ENCODE measurements at regions not wholly inside any gene's neighbourhood (a gene's known extent, or its start where the extent isn't known, plus 50 kb on each side); places are given as distances from the start of the nearest gene placed in this dataset.

DNA sequence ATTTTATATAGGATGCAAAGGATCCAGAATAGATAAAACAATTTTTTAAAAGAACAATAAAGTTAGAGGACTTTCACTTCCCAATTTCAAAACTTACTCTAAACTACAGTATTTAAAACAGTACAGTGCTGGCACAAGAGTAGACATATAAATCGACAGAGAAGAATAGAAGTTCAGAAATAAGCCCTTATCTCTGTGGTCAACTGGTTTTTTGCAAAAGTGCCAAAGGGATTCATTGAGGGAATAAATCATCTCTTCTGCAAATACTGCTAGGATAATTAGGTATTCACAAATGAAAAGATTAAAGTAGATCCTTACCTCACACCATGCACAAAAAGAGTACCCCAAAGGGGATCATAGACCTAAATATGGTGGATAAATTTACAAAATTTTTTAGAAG lies 431.0 kb upstream of the HTR2A start:
- no peak for DNase-seq

DNA sequence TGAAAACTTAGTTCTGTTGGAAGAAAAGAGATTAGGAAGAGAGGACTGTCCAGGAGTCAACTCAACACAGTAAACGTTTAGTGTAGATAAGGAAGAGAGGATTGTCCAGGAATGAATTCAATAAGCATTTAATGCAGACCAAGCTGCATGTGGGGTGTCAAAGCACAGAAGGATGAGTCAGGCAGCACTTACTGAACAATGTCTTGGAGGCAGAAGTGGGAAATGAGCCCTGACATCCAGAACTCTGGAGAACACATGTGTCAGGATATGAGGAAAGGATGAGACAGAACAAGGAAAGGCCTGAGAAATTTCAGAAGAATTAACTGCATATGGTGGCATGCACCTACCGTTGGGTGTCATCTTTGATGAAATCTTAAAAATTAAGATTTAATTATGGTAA lies 429.2 kb upstream of the HTR2A start:
- no peak for DNase-seq

DNA sequence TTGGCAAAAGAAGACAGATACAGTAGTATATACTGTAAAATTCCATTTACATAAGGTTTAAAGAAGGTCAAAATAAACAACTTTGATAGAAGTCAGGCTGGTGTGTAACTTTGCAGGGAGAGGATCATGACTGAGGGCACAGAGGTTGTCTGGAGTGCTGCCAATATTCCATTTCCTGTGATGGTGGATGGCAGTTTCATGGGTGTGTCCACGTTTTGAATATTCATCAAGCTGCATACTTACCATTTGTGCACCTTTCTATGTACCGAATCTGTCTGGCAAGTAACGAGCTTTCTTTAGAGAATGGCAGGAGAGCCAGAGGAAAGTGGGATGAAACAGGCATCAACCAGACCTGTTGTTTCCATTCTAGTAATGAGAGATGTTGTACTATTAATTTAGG lies 420.5 kb upstream of the HTR2A start:
- no peak for DNase-seq

DNA sequence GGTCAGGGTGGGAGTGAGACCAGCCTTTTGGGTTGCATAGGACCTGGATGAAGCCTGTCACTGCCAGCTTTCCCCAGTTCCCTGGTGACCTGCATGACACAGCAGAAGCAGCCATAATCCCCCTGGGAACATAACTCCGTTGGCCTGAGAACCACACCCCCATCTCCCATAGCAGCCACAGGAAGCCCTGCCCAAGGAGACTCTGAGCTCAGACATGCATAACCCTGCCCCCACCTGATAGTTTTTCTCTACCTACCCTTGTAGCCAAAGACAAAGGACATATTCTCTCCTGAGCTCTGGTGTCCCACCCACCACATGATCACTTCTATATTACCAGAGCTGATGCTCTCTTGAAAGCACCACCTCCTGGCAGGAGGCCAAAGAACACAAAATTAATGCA lies 413.5 kb upstream of the HTR2A start:
- no peak for DNase-seq

DNA sequence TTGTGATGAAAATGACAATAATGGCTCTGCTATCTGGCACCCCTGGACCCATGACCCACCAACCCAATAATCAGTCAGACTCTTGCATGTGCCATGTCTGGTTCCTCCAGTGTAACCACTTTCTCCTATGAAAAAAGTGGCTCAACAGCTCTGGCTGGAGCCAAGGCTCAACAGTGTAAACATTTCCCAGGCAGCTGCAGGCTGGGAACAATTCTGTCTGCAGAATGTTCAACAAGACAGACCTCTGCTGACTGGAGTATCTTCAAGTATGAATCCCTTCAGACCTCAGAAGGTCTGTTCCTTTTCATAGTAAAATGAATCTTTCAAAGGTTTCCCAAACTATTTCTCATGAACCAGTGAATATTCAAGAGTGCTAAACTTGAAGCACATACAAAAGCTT lies 410.1 kb upstream of the HTR2A start:
- no peak for DNase-seq

DNA sequence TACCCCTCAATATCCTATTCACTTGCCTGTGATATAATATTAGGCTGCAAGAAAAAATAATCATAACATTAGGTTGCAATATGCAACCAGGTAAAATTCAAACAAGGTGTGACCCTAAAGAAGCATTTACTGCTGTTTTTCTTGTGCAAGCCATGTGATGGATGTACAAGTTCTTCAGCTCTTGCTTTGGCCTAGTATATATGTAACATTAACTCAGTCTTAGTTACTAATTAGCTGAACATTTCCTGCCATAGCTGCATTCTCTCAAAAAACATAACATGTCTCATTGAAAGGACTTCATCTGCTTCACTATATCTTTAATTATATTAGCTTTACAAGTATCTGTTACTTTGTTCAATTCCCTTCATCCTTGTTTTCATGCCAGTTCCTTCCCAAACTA lies 406.8 kb upstream of the HTR2A start:
- no peak for DNase-seq

DNA sequence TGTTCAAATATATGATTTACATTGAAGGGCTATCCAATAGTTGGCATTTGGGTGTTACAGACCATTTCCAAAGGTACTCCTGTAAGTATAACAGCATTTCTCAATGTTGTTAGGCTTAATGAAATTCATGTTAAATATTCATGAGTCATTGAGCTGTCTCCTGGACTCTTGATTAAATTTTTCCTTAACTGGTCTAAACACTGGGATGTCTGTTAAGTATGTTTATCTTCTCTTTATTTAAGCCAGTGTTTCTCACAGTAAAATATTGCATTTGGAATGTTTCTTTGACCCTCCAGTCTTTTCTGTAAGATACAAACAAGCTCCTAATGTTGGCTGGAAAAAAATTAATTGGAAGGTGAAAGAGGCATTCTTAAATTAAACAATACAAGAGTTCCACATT lies 402.5 kb upstream of the HTR2A start:
- DNase-seq, result no peak

DNA sequence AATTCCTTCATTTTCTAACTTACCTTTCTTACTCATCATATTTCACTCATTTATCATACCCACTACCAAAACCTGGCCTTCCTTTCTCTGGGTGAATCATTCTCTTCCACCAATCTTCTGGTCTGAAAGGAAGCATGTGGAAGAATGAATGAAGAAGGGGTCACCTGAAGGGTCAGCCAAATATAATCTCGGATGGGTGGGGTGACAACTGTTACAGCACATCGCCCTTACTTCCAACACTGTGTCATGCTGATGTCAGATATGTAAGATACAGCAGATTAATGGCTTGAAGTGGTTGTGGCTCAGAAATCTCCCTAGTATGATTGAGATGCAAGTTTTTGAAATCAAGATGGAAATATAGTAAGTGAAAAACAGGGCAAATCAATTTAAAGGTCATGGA lies 401.7 kb upstream of the HTR2A start:
- DNase-seq, result no peak

DNA sequence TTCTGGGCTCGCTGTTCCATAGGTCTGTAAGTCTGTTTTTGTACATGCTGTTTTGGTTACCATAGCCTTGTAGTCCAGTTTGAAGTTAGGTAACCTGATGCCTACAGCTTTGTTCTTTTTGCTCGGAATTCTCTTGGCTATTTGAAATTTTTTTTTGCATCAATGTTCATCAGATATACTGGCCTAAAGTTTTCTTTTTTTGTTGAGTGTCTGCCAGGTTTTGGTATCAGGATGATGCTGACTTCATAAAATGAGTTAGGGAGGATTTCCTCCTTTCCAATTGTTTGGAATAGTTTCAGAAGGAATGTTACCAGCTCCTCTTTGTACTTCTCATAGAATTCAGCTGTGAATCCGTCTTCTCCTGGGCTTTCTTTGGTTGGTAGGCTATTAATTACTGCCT lies 397.8 kb upstream of the HTR2A start:
- no peak for DNase-seq

DNA sequence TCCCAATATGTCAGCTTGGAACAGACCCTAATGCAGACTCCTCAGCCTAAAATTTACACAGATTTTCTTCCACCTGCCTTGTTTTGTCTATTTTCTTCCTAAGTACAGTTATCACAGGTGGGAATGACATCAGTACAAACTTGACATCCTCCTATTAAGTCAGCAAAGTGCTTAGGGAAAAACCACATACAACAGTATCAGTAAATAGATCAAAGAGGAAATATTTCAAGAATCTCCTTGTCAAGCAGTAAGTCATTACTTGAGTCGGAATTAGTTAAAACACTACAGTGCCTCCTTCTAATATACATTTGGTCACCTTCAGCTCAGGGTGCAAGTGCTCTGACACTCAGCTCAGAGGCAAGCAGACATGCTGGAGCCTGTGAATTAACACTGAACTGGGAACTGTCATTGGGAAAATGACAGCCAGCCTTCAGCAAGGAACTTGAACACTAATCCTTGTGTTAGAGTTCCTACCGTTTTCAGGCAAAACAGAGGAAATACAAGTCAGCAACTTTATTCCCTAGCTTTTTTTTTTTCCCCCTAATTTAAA lies 394.3 kb upstream of the HTR2A start:
- DNase-seq, result no peak

DNA sequence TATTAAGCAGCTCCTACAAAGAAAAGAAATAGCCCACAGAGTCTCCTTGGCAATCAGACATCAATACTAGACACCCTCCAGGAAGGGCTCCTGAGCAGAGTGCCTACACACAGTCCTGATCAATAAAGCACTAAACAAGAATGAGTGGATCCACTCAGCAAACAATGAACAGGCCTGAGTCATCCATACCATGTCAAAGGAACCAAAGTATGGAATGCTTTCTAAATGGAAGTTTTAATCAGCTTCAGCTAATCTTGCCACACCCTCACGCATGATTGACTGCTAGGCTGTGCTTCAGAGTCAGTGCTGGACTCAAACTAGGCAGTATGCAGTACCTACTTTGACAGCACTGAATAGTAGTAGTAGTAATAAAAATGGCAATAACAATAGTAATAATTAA lies 392.7 kb upstream of the HTR2A start:
- no peak for DNase-seq

DNA sequence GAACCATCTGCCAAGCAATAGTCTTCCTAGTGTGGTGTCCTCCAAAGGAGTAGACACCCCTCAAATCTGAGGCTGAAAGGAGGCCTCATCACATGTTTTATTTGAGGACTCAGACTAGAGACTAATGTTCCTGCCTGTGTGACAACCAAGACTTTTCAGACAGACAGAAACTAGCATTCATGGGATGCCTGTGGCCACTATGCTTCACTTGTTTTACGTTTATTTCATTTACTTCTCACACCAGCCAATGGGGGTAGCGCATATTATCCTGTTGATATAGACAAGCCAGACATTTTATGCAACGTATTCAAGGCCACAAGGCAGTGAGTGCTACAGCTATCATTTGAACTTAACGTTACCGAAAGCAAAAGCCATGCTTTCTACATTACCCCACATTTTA lies 391.7 kb upstream of the HTR2A start:
- DNase-seq, result no peak

DNA sequence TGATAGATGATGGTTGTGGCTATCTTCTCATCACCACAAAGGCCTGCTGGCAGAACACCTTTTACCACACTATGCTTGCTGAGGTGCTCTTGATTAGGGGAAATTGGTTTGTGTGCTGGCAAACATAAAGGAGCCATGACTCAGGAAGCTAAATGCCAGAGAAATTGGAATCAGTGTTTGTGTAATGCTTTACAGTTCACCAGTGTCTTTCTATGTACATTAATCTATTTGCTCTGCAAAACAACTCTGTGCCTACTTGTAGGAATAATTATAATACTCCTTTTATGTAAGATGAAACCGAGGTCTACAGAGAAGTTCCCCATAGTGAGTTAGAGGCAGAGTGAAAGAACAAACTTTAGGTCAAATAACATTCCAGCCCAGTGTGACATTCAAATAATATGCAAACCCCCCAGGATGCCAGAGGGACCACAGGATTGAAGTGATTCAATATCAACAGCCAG lies 390.5 kb upstream of the HTR2A start:
- DNase-seq, result no peak

DNA sequence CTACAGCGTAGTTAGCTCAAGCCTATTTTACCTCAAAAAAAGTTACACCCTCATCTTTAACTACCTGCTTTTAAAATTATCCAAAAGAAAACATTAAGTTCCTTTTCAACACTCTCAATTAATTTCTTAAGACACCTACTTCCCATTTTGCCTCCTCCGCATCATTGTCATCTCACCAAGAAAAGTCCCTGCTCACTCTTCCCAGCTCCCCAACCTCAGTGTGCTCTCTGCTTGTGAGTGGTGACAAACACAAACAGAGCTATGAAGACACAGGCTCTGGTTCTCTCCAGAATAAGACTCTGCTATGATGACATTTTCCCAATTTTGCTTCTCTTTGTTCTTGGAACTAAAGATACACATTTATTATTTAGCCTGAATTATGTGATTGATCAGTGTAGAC lies 385.1 kb upstream of the HTR2A start:
- no peak for DNase-seq

DNA sequence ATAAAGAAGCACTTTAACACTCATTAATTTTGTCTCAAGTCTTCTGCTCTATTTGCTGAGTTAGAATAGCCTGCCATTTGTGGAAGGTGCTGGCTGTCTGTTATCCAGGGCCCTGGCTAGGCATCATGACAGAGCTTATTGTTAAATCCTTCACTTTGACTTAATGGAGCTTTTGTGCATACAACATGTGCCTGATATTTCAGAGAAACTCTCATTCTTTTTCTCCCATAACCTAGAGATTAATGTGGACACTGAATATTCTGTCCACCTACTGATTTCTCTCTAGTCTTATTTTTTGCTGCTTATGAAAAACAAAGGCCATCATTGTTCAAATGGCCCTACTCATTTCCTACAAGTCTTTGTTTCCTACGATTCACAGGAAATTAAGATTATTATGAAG lies 383.1 kb upstream of the HTR2A start:
- no peak for DNase-seq

DNA sequence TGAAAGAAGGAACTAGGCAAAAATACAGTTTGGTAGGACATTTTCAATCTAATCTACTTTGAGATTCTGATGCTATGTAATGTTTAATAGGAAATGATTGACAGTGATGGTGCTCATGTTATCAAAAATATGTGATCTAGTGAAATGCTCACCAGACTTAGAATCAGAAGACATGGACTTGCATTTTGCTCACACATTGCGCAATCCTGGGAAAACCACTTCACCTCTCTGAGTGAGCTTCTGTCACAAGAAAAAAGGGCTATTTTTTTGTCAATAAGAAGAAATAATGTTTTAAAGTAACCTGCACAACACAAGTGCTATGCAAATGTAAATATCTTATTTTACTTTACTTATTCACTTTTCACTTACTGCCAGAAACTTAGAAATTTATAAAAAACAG lies 380.9 kb upstream of the HTR2A start:
- DNase-seq, result no peak

DNA sequence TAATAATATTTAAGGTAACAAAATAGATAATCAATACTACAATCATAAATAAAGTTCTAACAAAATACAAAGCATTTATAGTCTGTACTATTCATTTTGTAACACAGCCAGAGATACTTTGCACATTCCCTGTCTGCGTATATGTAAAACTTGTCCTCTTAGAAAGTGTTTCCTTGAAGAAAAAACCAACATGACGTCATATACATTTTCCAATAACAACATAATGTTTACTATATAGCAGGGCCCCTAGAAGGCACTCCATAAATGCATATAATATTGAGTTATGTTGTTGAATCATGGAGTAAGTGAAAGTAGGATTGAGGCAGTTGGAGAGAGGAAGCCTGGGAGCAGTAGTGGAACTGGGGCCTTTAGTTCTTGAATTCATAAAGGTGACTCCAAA lies 371.4 kb upstream of the HTR2A start:
- no peak for DNase-seq

DNA sequence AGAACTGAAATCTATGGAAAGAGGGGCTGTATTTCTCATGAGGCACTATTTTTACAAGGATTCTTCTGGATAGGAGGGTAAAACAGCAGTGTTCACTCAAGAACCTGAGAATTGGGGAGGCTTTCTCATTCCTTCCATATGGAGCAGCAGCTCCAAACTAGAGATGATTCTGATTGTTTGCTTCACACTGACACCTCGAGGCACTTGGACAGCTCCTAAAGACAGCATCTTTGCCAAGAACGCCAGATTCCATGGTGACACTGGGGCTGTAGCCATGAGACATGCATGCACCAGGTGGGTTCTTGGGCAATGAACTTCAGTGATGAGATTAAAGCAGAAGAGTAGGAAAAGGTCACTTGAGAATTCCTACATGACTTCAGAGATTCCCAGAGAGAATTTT lies 361.5 kb upstream of the HTR2A start:
- DNase-seq, result no peak

DNA sequence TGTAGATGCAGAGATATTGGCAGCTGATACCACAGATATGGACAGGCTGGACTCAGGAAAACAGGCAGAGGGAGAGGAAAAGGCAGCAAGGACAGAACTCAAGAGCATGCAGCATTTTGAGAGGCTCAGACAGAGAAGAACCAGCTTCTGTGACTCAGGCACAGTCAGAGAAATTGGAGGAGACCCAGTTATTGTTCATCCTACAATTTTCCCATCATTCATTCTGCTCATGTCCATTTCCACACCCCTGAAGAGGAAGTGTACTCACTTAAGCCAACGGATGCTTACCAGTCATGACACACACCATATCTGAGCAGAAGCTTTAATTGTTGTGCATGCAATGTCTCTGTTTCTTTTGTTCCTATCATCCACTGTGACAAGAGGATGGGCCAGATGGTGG lies 359.8 kb upstream of the HTR2A start:
- no peak for DNase-seq

DNA sequence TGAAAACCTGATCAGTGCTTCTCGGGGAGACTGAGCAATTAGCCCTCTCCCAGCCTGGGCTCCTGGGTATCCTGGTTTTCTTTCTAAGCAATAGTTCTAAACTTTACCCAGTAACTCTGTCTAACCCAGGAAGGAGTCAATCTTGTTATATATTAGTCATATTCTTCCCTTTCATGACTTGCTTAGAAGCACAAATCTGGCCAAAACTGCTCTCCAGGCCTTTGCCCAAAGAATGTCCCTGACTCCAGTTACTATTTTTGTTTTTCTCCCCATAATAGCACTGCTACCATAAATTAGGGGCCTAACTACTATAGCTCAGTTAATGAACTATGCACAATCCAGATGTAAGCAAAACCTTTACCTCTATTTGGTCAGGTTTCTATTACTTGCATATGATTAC lies 355.8 kb upstream of the HTR2A start:
- DNase-seq, result no peak

DNA sequence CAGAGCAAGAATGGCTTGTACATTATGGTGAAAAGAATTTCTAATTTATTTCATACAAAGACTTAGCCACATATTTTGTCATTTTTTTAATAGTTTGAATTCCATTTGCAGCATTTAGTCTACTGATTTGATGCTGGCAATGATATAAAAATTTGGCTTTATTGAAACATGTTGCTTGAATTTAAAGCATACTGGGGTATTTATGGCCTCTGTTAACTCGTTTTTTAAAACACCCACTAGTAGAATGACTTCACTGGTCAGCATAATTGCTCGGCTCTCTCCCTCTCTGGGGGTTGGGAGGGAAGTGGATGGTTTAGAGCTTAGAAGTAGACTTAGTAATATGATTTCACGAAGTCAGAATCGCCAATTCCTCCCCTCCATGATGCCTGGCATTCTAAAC lies 354.9 kb upstream of the HTR2A start:
- no peak for DNase-seq

DNA sequence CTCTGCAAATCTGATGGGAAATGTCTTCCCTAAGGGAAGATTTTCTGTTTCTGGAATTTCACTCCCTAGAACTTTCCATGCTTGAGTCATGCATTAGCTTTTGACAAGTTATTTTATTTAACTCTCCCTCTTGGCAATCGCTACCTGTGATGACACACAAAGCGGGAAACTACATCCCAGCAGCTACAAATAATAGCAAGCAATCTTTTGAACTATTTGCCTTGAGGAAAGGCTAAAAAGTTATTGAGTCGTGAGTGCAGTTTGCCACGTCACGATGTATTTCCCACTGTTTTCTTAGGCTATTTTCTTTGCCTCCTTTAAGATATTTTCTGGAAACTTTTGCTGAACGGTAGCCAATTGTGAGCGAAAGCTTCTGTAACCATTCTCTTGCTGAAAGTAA lies 353.3 kb upstream of the HTR2A start:
- no peak for DNase-seq

DNA sequence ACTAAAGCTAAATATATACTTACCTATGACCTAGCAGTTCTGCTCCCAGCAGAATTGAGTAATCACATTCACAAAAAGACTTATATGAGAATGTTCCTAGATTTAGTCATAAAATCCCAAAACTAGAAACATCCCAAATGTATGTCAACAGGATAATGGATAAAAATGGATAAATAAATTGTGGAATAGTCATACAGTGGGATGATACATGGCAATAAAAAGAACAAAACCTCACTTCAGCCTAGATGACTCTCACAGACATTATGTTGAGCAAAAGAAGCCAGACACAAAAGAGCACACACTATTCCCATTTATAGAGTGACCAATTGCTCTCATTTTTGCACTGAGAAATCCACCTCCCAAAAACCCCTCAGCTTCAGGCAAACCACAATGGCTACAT lies 352.4 kb upstream of the HTR2A start:
- no peak for DNase-seq

DNA sequence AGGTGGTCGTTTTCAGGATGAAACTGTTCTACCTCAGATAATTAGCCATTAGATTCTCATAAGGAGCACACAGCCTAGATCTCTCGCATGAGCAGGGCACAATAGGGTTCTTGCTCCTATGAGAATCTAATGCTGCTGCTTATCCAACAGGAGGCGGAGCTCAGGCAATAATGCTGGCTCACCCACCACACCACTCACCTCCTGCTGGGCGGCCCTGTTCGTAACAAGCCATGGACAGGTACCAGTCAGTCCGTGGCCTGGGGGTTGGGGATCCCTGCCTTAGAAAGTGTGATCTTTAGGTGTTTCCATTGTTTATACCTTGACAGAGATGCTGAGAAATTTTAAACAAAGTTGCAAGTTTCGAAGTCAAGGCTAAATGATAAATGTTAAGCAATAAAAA lies 344.6 kb upstream of the HTR2A start:
- DNase-seq, result no peak

DNA sequence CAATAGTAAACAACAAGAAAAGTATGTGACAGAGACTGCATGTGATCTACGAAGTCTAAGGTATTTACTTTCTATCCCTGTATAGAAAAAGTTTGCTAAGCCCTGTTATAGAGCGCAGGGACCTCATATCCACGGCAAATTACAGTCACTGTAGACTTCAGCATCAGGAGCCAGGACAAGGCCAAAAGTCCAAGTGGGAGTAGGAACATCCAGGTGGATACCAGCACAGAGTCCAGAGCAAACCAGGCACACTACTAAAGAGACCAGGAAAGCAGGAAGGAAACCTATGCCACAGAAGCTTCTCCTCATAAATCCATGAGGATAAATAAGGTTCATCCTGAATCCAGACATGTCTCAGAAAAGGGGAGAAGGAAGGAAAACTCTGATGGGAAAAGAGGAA lies 342.2 kb upstream of the HTR2A start:
- no peak for DNase-seq

DNA sequence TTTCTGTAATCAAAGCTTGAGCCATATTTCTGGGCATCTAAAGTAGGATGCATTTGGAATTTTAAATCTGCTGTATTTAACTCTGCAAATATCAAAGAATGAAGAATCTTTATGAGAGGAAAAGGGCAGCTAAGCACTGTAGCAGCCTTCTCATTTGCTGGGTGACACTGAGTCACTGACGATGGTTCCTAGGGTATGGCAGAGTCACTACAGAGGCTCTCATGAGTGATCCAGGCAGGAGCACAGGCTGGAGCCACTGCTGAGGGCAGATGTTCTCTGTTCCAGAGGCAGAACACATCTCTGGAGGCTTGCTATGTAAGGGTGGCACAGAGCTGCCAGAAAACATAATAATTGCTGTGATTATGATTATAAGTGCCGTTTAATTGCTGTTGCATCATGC lies 340.7 kb upstream of the HTR2A start:
- no peak for DNase-seq

Measured in GDM1 (cell line).